MCF 10A (cell line): ENCODE measurements at regions not wholly inside any gene's neighbourhood (a gene's known extent, or its start where the extent isn't known, plus 50 kb on each side); places are given as distances from the start of the nearest gene placed in this dataset.
"Not testable (repeated sequence)": the region's sequence is repeated elsewhere in the genome, so short reads cannot be mapped to it uniquely, and the experiment has no call there.

Source experiments
- BruUV-seq: library from RNA; stranded (reverse); fragments of 400-500 nt; replicated peaks from 2 replicates; lab custom pipeline; 2021; lab: Mats Ljungman, UMichigan
- CTCF ChIA-PET: fragments of 300-600 bp; sonication (Branson Sonifier 250); formaldehyde crosslinking; extraction: SDS; loops from one replicate; lab custom pipeline; 2021; ENCODE audit warnings: antibody characterized with exemption, inconsistent platforms; lab: Yijun Ruan, JAX
- POLR2A ChIA-PET: fragments of 300-600, 350-650 bp; sonication (Branson Sonifier 250); formaldehyde crosslinking; extraction: SDS; loops from one replicate; lab custom pipeline; 2020; ENCODE audit warnings: antibody characterized with exemption, inconsistent platforms; lab: Yijun Ruan, JAX
- DNase-seq: peaks from one replicate; pipeline ENCODE4 v3.0.0-alpha.2; 2018; ENCODE audit not compliant: unreplicated experiment
- H3K27ac Mint-ChIP-seq: one replicate; pipeline ENCODE4 v1.8.0; 2022; ENCODE audit warnings: mild to moderate bottlenecking, low read depth, mixed read lengths; ENCODE audit not compliant: unreplicated experiment
- H3K27me3 Mint-ChIP-seq: one replicate; pipeline ENCODE4 v1.8.0; 2022; ENCODE audit warnings: mixed read lengths; ENCODE audit not compliant: insufficient read depth, unreplicated experiment
- H3K36me3 Mint-ChIP-seq: one replicate; pipeline ENCODE4 v1.8.0; 2022; ENCODE audit warnings: mild to moderate bottlenecking, moderate library complexity, mixed read lengths; ENCODE audit not compliant: insufficient read depth, unreplicated experiment
- H3K4me1 Mint-ChIP-seq: one replicate; pipeline ENCODE4 v1.8.0; 2022; ENCODE audit warnings: mixed read lengths; ENCODE audit not compliant: insufficient read depth, unreplicated experiment
- H3K4me3 Mint-ChIP-seq: one replicate; pipeline ENCODE4 v1.8.0; 2022; ENCODE audit warnings: mild to moderate bottlenecking, moderate library complexity, mixed read lengths; ENCODE audit not compliant: unreplicated experiment
- H3K9me3 Mint-ChIP-seq: one replicate; pipeline ENCODE4 v1.8.0; 2022; ENCODE audit warnings: mixed read lengths; ENCODE audit not compliant: unreplicated experiment
- intact Hi-C: fragments of 100-400 bp; cut with micrococcal nuclease; formaldehyde crosslinking; loops from 2 replicates; pipeline ENCODE4 v1.14.1; 2022
- TF ChIP-seq, protein P1 (sequence below): fragments of 200-600 bp; IDR thresholded peaks from one replicate; pipeline ENCODE4 v1.8.0; 2022; ENCODE audit warnings: antibody characterized with exemption, mild to moderate bottlenecking; ENCODE audit not compliant: unreplicated experiment

GRCh38 chr9:102360846-102361245, 622.4 kb upstream of the GRIN3A start:
- CTCF ChIA-PET, result no interaction called here
- peaks cover 7% of the 10 kb centered on the region for H3K9me3 Mint-ChIP-seq
- BruUV-seq, result no TSS peak

GRCh38 chr9:102355982-102356381, 617.5 kb upstream of the GRIN3A start:
- TF ChIP-seq, protein P1, sequence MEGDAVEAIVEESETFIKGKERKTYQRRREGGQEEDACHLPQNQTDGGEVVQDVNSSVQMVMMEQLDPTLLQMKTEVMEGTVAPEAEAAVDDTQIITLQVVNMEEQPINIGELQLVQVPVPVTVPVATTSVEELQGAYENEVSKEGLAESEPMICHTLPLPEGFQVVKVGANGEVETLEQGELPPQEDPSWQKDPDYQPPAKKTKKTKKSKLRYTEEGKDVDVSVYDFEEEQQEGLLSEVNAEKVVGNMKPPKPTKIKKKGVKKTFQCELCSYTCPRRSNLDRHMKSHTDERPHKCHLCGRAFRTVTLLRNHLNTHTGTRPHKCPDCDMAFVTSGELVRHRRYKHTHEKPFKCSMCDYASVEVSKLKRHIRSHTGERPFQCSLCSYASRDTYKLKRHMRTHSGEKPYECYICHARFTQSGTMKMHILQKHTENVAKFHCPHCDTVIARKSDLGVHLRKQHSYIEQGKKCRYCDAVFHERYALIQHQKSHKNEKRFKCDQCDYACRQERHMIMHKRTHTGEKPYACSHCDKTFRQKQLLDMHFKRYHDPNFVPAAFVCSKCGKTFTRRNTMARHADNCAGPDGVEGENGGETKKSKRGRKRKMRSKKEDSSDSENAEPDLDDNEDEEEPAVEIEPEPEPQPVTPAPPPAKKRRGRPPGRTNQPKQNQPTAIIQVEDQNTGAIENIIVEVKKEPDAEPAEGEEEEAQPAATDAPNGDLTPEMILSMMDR, result no peak
- DNase-seq, result no peak
- CTCF ChIA-PET, result no interaction called here
- POLR2A ChIA-PET, result interaction anchor here (0.7 kb wide), 1 partner anchor 42 kb away, joined by 3 read pairs; no protein-coding TSS in a partner anchor
- no TSS peak for BruUV-seq
- Mint-ChIP-seq H3K9me3 (peaks cover 10% of the 10 kb centered on the region), H3K27me3 (peaks cover 9% of the 10 kb centered on the region), H3K27ac (no peak overlapping the region), H3K36me3 (no peaks in the 10 kb centered on the region), H3K4me1 (no peaks in the 10 kb centered on the region), H3K4me3 (no peak overlapping the region)
- intact Hi-C loops, result no loop called here

More at GRCh38 chr9:102360846-102361245, 622.4 kb upstream of the GRIN3A start:
- intact Hi-C loops, result no loop called here
- no peak overlapping the region for H3K27ac Mint-ChIP-seq
- H3K36me3 Mint-ChIP-seq, result no peaks in the 10 kb centered on the region
- no peak for DNase-seq
- POLR2A ChIA-PET, result no interaction called here
- no peak overlapping the region for H3K4me3 Mint-ChIP-seq
- H3K27me3 Mint-ChIP-seq, result peaks cover 12% of the 10 kb centered on the region
- TF ChIP-seq, protein P1, result no peak
- H3K4me1 Mint-ChIP-seq, result no peaks in the 10 kb centered on the region

GRCh38 chr9:102354041-102354440, 615.6 kb upstream of the GRIN3A start:
- no TSS peak for BruUV-seq
- intact Hi-C loops, result no loop called here
- no peak for DNase-seq
- ChIA-PET POLR2A (no interaction called here), CTCF (interaction anchor here (0.6 kb wide), 1 partner anchor 1655 kb away, joined by 3 read pairs; no protein-coding TSS in a partner anchor)
- H3K27ac Mint-ChIP-seq, result no peak overlapping the region
- peaks cover 23% of the 10 kb centered on the region for H3K27me3 Mint-ChIP-seq
- no peaks in the 10 kb centered on the region for H3K36me3 Mint-ChIP-seq
- TF ChIP-seq, protein P1, result no peak
- H3K9me3 Mint-ChIP-seq, result peaks cover 10% of the 10 kb centered on the region
- H3K4me1 Mint-ChIP-seq, result no peaks in the 10 kb centered on the region
- H3K4me3 Mint-ChIP-seq, result no peak overlapping the region

DNA sequence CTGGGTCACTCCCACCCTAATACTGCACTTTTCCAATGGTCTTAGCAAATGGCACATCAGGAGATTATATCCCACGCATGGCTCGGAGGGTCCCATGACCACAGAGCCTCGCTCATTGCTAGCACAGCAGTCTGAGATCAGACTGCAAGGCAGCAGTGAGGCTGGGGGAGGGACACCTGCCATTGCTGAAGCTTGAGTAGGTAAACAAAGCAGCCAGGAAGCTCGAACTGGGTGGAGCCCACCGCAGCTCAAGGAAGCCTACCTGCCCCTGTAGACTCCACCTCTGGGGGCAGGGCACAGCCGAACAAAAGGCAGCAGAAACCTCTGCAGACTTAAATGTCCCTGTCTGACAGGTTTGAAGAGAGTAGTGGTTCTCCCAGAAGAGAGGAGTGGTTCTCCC, 599.0 kb upstream of the GRIN3A start:
- intact Hi-C loops, H3K9me3 Mint-ChIP-seq, H3K27ac Mint-ChIP-seq, DNase-seq, H3K36me3 Mint-ChIP-seq, H3K4me3 Mint-ChIP-seq, POLR2A ChIA-PET, H3K4me1 Mint-ChIP-seq, BruUV-seq: not testable (repeated sequence)
- peaks cover 22% of the 10 kb centered on the region for H3K27me3 Mint-ChIP-seq
- CTCF ChIA-PET, result interaction anchor here (1.2 kb wide), 1 partner anchor 14 kb away, joined by 3 read pairs; no protein-coding TSS in a partner anchor

DNA sequence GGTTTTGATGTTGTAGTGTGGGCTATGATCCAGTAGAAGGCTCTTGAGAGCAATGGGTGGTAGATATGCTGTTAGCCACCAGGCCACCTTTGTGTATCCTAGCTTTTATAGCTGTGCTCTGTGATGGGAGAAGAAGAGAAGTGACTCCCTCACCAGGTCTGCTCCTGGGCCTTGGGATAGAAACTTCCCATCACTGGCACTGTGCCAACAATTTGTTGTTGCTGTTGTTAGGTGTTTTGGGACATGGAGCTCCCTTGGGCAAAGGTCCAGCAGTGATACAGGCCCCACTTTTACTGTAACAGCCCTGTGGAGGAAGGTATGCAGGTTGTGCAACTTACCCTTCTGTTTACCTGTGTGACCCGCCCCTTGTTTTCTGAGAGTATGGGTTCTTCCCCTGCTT, 570.9 kb upstream of the GRIN3A start:
- Mint-ChIP-seq H3K4me3 (no peak overlapping the region), H3K36me3 (no peaks in the 10 kb centered on the region), H3K9me3 (peaks cover 7% of the 10 kb centered on the region), H3K27ac (no peak overlapping the region), H3K27me3 (peaks cover 46% of the 10 kb centered on the region), H3K4me1 (no peaks in the 10 kb centered on the region)
- ChIA-PET POLR2A (no interaction called here), CTCF (no interaction called here)
- no TSS peak for BruUV-seq
- intact Hi-C loops, result no loop called here
- DNase-seq, result peak; percentile 1
- TF ChIP-seq, protein P1, result no peak
